H1 (cell line): ENCODE measurements at regions not wholly inside any gene's neighbourhood (a gene's known extent, or its start where the extent isn't known, plus 50 kb on each side); places are given as distances from the start of the nearest gene placed in this dataset.

ENCODE experiments used
- ATF2 ChIP-seq: IDR thresholded peaks from 2 replicates; pipeline ENCODE4 v1.6.1; 2012; ENCODE audit warnings: low read length, inconsistent platforms
- CHD2 ChIP-seq: IDR thresholded peaks from 2 replicates; pipeline ENCODE4 v1.6.1; 2012; ENCODE audit warnings: low read length, improper control_type of control experiment
- CHD7 ChIP-seq: fragments of 300-600 bp; sonication (generic); IDR thresholded peaks from 2 replicates; pipeline ENCODE4 v1.7.1; 2012; ENCODE audit warnings: low read length, moderate library complexity, mild to moderate bottlenecking, inconsistent platforms; ENCODE audit not compliant: insufficient replicate concordance
- CTBP2 ChIP-seq: IDR thresholded peaks from 2 replicates; pipeline ENCODE4 v1.7.0; 2011; ENCODE audit warnings: borderline replicate concordance, mild to moderate bottlenecking, moderate library complexity, mixed read lengths, low read length; ENCODE audit not compliant: insufficient read depth, insufficient read length
- KDM4A ChIP-seq: IDR thresholded peaks from one replicate; pipeline ENCODE4 v1.7.1; 2012; ENCODE audit warnings: low read depth, mild to moderate bottlenecking, moderate library complexity, low read length, inconsistent platforms; ENCODE audit not compliant: severe bottlenecking
- KDM5A ChIP-seq: fragments of 200-600 bp; IDR thresholded peaks from 2 replicates; pipeline ENCODE4 v1.7.1; 2012; ENCODE audit warnings: mild to moderate bottlenecking, low read length, inconsistent platforms, mixed read lengths
- PHF8 ChIP-seq: fragments of 200-600 bp; sonication (generic); conservative IDR thresholded peaks from 2 replicates; pipeline ENCODE4 v1.7.1; 2012; ENCODE audit warnings: low read depth, mild to moderate bottlenecking, inconsistent platforms, low read length, moderate library complexity
- POU5F1 ChIP-seq: IDR thresholded peaks from 2 replicates; pipeline ENCODE4 v1.6.1; 2011; ENCODE audit warnings: low read depth, mild to moderate bottlenecking, low read length, moderate library complexity
- SAP30 ChIP-seq: fragments of 300-600 bp; sonication (generic); IDR thresholded peaks from 2 replicates; pipeline ENCODE4 v1.7.1; 2012; ENCODE audit warnings: low read length, moderate library complexity, mild to moderate bottlenecking, inconsistent platforms; ENCODE audit not compliant: insufficient read depth, insufficient replicate concordance
- SP4 ChIP-seq: IDR thresholded peaks from 2 replicates; pipeline ENCODE4 v1.6.1; 2012; ENCODE audit warnings: low read length, inconsistent platforms
- TCF12 ChIP-seq: IDR thresholded peaks from 2 replicates; pipeline ENCODE4 v1.6.1; 2011; ENCODE audit warnings: low read depth, mild to moderate bottlenecking, low read length

- TF ChIP-seq CHD7 (no peak), CHD2 (no peak), TCF12 (no peak), PHF8 (no peak), CTBP2 (no peak), ATF2 (no peak), KDM5A (no peak), SAP30 (no peak), POU5F1 (no peak), KDM4A (no peak), SP4 (no peak)
Measured at GRCh38 chr1:228884196-228884595, 148.9 kb downstream of the RHOU start (continued).
